Activated CD4-positive, alpha-beta T cell treated with anti-CD3 and anti-CD28 coated beads, Interleukin-10, Interleukin-2, amounts not matched to agents 100 ng/mL and 50 ng/mL, durations not matched to agents 16 hours and 8 hours (primary cell): ENCODE measurements at regions not wholly inside any gene's neighbourhood (a gene's known extent, or its start where the extent isn't known, plus 50 kb on each side); places are given as distances from the start of the nearest gene placed in this dataset.
A peak's percentile ranks its signal among the peaks of the same experiment; 100 is the strongest.

ENCODE experiments used
- DNase-seq: peaks from one replicate; pipeline ENCODE4 v3.0.0-alpha.2; 2020

GRCh38 chr9:129395633-129396364, 217.7 kb upstream of the IER5L start:
- DNase-seq: no peak

DNA sequence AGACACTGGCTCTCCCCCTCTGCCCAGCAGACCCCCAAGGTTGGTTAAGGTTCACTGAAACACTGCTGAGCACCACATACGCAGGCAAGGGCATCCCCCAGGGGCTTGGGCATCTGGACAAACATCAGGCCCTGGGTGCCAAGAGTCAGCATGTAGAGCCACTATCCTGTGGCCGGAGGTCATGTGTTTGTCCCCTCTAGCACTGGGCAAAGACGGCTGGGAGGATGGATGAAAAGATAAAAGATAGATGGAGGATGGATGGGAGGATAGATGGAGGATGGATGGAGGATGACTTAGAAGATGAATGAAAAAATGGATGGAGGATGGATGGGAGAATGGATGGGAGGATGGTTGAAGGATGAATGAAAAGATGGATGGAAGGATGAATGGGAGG, 216.8 kb upstream of the IER5L start:
- DNase-seq: no peak

GRCh38 chr9:129394061-129394885, 216.2 kb upstream of the IER5L start:
- DNase-seq: no peak

DNA sequence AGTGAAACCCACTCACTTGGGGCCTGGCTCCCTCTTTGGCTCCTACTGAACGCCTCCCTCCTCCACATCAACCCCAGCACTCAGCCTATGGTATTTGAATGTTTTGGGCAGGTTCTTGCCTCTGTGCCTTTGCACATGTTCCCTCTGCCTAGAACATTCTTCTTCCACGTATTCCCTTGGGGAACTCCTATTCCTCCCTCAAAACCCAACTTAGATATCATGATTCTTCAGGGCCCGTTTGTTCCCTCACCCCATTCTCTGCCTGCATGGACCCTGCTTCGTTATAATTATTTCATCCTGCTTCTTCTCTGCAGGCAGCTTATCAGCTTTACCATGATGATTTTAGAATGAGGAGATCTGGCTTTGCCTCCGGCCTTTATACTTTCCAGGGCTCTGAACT, 215.0 kb upstream of the IER5L start:
- DNase-seq: no peak

DNA sequence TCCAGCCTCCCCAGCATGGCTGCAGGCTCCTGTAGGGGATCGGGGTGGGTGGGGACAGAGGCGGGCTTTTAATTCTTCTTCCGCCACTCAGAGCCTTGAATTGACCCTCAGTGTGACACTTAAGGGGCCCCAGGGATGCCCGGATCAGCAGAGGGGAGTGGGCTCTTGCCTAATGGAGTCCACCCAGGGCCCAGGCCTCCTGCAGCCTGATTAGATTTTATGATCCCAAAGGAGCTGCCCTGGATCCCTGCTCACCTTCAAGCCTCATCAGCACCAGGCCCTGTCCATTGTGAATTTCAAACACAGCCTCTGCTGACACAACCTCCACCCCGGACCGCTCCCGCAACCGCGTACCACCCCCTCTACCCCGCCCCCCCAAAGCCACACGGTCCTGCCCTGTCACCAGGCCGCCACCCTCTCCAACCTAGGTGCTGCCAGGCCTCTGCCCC, 214.1 kb upstream of the IER5L start:
- no peak for DNase-seq

- DNase-seq: no peak
Observed at GRCh38 chr9:129391221-129391661, 213.2 kb upstream of the IER5L start.

GRCh38 chr9:129390541-129390940, 212.5 kb upstream of the IER5L start:
- DNase-seq: no peak

GRCh38 chr9:129387822-129388221, 209.8 kb upstream of the IER5L start:
- DNase-seq: no peak

- DNase-seq: no peak
Observed at GRCh38 chr9:129386812-129387177, 208.7 kb upstream of the IER5L start.

- DNase-seq: no peak
Observed at GRCh38 chr9:129385211-129385934, 207.3 kb upstream of the IER5L start.

DNA sequence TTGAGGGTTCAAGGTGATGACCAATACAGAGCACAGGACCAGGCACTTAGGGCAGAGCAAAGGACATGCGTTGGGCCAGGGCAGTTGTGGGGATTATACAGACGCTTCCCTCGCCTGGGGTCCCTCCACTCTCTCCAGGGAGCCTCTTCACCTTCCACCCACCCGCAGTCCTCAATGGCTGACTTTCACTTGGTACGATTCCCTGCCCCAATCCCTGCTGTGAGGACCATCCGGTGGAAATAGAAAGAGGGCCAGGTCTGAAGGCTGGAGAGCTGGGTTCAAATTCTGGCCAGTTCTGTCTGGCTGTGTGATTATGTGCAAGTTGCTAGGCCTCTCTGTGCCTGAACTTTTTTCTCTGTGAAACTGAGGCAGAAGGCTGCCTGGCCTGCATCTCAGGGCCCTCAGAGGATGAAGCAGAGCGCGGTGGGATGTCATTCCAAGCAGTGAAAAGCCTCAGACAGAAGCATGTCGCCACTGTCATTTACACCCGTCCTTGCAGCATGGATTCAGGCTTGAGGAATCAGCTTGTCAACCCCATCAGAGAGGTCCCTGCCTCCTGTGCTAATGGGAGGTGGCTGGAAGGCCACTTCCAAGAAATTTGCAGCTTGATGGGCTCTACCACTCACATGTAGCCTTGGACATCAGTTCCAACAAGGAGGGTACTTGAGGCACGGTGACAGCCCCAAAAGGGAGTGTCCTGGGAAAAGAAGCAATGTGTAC, 206.6 kb upstream of the IER5L start:
- no peak for DNase-seq

DNA sequence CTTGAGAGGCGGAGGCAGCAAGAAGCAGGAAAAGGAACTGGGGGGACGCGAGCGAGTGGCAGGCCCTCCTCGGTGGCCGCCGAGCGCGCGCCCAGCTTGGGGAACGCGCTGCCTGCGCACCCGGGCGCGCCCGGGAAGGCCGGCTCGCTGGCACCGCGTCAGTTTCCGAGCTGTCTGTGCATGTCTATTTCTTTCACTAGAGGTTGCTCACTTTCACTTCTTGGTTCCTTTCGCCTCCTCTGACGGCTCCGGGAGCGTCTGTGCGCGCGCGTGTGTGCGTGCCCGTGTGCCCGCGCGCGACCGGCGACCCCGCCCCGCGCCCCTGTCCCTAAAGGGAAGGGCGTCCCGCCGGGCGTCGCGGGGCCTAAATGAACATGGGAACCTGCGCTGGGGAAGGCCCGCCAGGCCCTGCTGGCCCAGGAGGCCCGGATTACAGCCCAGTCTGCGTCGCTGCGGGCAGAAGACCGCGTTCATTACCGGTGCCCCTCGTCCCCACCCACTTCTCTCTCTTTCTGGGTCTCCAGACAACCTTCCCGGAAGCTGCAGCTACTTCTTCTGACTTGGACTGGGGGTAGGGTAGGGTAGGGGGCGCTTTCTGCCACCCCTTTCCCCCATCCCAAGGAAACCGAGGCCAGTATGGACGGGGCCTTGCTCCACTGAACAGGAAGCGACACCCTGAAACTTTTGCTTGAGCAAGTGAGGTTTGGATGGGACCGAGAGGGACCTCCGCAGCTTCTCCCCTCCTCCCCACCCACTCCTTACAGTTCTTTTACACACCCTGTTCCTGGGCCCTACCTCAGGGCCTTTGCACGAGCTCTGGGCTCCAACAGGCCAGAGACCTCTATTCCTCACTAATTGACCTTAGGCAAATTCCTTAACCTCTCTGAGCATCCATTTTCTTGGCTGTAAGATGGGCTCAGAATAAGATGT, 205.8 kb upstream of the IER5L start:
- DNase-seq: peak; percentile 64

GRCh38 chr9:129383019-129383560, 205.0 kb upstream of the IER5L start:
- DNase-seq: no peak

- DNase-seq: no peak
Observed at GRCh38 chr9:129382281-129383018, 204.4 kb upstream of the IER5L start.

DNA sequence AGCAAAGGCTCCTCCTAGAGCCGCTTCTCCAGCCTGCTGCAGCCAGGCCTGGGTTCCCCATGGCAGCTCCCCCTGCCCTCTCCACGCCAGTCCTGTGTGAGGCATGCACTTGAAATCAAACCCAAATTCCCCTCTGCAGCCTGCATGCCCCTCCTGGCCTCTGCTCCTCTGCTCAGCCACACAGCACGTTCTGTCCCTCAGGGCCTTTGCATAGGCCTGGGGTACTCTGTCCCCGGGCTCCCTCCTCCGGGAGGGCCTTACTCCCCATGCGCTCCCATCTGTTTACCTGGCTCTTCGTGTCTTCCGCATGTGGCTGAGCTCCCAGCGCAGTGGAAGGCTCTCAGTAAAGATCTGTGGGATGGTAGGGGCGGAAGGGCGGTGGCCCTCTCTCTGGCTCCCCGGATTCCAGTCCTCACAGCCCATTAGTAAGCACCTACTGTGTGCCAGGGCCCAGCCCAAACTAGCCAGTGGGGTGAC, 203.5 kb upstream of the IER5L start:
- DNase-seq: no peak

GRCh38 chr9:129380961-129381401, 202.9 kb upstream of the IER5L start:
- no peak for DNase-seq

- DNase-seq: no peak
Observed at GRCh38 chr9:129379886-129380285, 201.8 kb upstream of the IER5L start.

- no peak for DNase-seq
Observed at GRCh38 chr9:129379181-129379836, 201.2 kb upstream of the IER5L start.

GRCh38 chr9:129377931-129378661, 200.0 kb upstream of the IER5L start:
- no peak for DNase-seq
